IMR-90 (cell line): ENCODE measurements at regions not wholly inside any gene's neighbourhood (a gene's known extent, or its start where the extent isn't known, plus 50 kb on each side); places are given as distances from the start of the nearest gene placed in this dataset.

ENCODE experiments used
- ATAC-seq: fragments of 200-7000 bp; cut with Tn5 transposase; 2 replicates; pipeline ENCODE4 v1.9.1; 2020; ENCODE audit warnings: low read depth, mild to moderate bottlenecking, moderate library complexity
- BruUV-seq: library from RNA; stranded (reverse); fragments of 400-500 nt; replicated peaks from 2 replicates; lab custom pipeline; 2021; lab: Mats Ljungman, UMichigan
- CTCF ChIA-PET: fragments of 300-600 bp; formaldehyde crosslinking; extraction: SDS; loops from one replicate; lab custom pipeline; 2021; ENCODE audit warnings: antibody characterized with exemption; lab: Yijun Ruan, JAX
- POLR2A ChIA-PET: fragments of 300-600 bp; sonication (Branson Sonifier 250); formaldehyde crosslinking; loops from one replicate; lab custom pipeline; 2022; ENCODE audit warnings: antibody characterized with exemption; ENCODE audit not compliant: unreplicated experiment; lab: Charles Lee
- DNase-seq: peaks from one replicate; pipeline ENCODE4 v3.0.0; 2013
- H2AFZ ChIP-seq: replicated peaks from 2 replicates; pipeline ENCODE3; 2013; ENCODE audit warnings: low read length, mild to moderate bottlenecking; ENCODE audit not compliant: poor library complexity
- H2AK5ac ChIP-seq: 2 replicates; pipeline ENCODE4 v1.6.1; 2013; ENCODE audit warnings: low read depth, low read length, inconsistent platforms
- H2AK9ac ChIP-seq: replicated peaks from 2 replicates; pipeline ENCODE3; 2013; ENCODE audit warnings: mild to moderate bottlenecking, low read depth, low read length, moderate library complexity; ENCODE audit not compliant: poor library complexity
- H2BK120ac ChIP-seq: 2 replicates; pipeline ENCODE4 v1.6.1; 2013; ENCODE audit warnings: low read depth, low read length, inconsistent platforms
- H2BK15ac ChIP-seq: 3 replicates; pipeline ENCODE4 v1.6.1; 2013; ENCODE audit warnings: low read depth, low read length, inconsistent platforms
- H2BK20ac ChIP-seq: 2 replicates; pipeline ENCODE4 v1.6.1; 2013; ENCODE audit warnings: low read depth, mild to moderate bottlenecking, inconsistent platforms, low read length, moderate library complexity
- H2BK5ac ChIP-seq: 2 replicates; pipeline ENCODE4 v1.6.1; 2013; ENCODE audit warnings: mild to moderate bottlenecking, low read depth, low read length, inconsistent platforms; ENCODE audit not compliant: poor library complexity, severe bottlenecking
- H3K14ac ChIP-seq: replicated peaks from 2 replicates; pipeline ENCODE4 v1.6.1; 2013; ENCODE audit warnings: low read depth, low read length, inconsistent platforms
- H3K18ac ChIP-seq: 2 replicates; pipeline ENCODE4 v1.6.1; 2013; ENCODE audit warnings: low read depth, low read length, control low read depth
- H3K23ac ChIP-seq: 2 replicates; pipeline ENCODE4 v1.6.1; 2013; ENCODE audit warnings: low read depth, low read length, inconsistent platforms
- H3K27ac ChIP-seq: 2 replicates; pipeline ENCODE4 v1.5.1; 2013; ENCODE audit warnings: mild to moderate bottlenecking, control low read depth, low read length; ENCODE audit not compliant: insufficient read depth
- H3K27me3 ChIP-seq: 2 replicates; pipeline ENCODE4 v1.6.1; 2013; ENCODE audit warnings: low read length; ENCODE audit not compliant: control insufficient read depth, insufficient read depth
- H3K36me3 ChIP-seq: 2 replicates; pipeline ENCODE4 v1.6.1; 2013; ENCODE audit warnings: low read length, mixed read lengths; ENCODE audit not compliant: control insufficient read depth, insufficient read depth
- H3K4ac ChIP-seq: 2 replicates; pipeline ENCODE4 v1.6.1; 2013; ENCODE audit warnings: low read depth, low read length, inconsistent platforms
- H3K4me1 ChIP-seq: 2 replicates; pipeline ENCODE4 v1.6.1; 2013; ENCODE audit warnings: low read length, mixed read lengths; ENCODE audit not compliant: control insufficient read depth, insufficient read depth
- H3K4me2 ChIP-seq: 2 replicates; pipeline ENCODE4 v1.6.1; 2013; ENCODE audit warnings: low read depth, mild to moderate bottlenecking, control low read depth, low read length, moderate library complexity
- H3K4me3 ChIP-seq: 2 replicates; pipeline ENCODE4 v1.5.1; 2013; ENCODE audit warnings: low read depth, mild to moderate bottlenecking, control low read depth, low read length, moderate library complexity; ENCODE audit not compliant: insufficient read depth
- H3K56ac ChIP-seq: 2 replicates; pipeline ENCODE4 v1.6.1; 2013; ENCODE audit warnings: low read length, inconsistent platforms; ENCODE audit not compliant: insufficient read depth; ENCODE audit errors: extremely low read depth
- H3K79me1 ChIP-seq, 2 experiments: 2 replicates each; pipeline ENCODE4 v1.6.1; 2013; ENCODE audit warnings: low read length in 2 of 2, inconsistent platforms in 1 of 2, low read depth in 1 of 2
- H3K9ac ChIP-seq: 2 replicates; pipeline ENCODE4 v1.6.1; 2013; ENCODE audit warnings: low read depth, low read length, control low read depth
- H3K9me1 ChIP-seq: 2 replicates; pipeline ENCODE4 v1.6.1; 2013; ENCODE audit warnings: low read length, inconsistent platforms; ENCODE audit not compliant: insufficient read depth
- H3K9me3 ChIP-seq: 2 replicates; pipeline ENCODE4 v1.6.1; 2013; ENCODE audit warnings: low read length; ENCODE audit not compliant: control insufficient read depth, insufficient read depth
- H4K20me1 ChIP-seq: 2 replicates; pipeline ENCODE4 v1.6.1; 2013; ENCODE audit warnings: low read length, inconsistent platforms; ENCODE audit not compliant: insufficient read depth
- H4K5ac ChIP-seq: 2 replicates; pipeline ENCODE4 v1.6.1; 2013; ENCODE audit warnings: mild to moderate bottlenecking, low read depth, low read length, control low read depth
- H4K8ac ChIP-seq, 2 experiments: 2 replicates each; pipeline ENCODE4 v1.6.1; 2013; ENCODE audit warnings: low read depth in 2 of 2, low read length in 2 of 2, control low read depth in 1 of 2, inconsistent platforms in 1 of 2
- H4K91ac ChIP-seq: 2 replicates; pipeline ENCODE4 v1.6.1; 2013; ENCODE audit warnings: low read depth, low read length, inconsistent platforms; ENCODE audit not compliant: insufficient read depth
- BHLHE40 ChIP-seq: fragments of 150-350 bp; IDR thresholded peaks from 2 replicates; pipeline ENCODE4 v1.6.1; 2016; ENCODE audit warnings: mild to moderate bottlenecking, low read depth, low read length
- CEBPB ChIP-seq: IDR thresholded peaks from 2 replicates; pipeline ENCODE4 v1.6.1; 2012; ENCODE audit warnings: low read depth, low read length, improper control_type of control experiment
- CHD1 ChIP-seq: IDR thresholded peaks from 2 replicates; pipeline ENCODE4 v1.6.1; 2012; ENCODE audit warnings: low read depth, low read length, improper control_type of control experiment
- FOS ChIP-seq: fragments of 150-350 bp; IDR thresholded peaks from 2 replicates; pipeline ENCODE4 v1.6.1; 2016; ENCODE audit warnings: low read depth, low read length
- MAFK ChIP-seq: IDR thresholded peaks from 2 replicates; pipeline ENCODE4 v1.6.1; 2012; ENCODE audit warnings: low read depth, low read length, improper control_type of control experiment
- MAZ ChIP-seq: IDR thresholded peaks from 2 replicates; pipeline ENCODE4 v1.6.1; 2012; ENCODE audit warnings: low read depth, mild to moderate bottlenecking, low read length, improper control_type of control experiment, moderate library complexity, borderline replicate concordance
- MXI1 ChIP-seq: IDR thresholded peaks from 2 replicates; pipeline ENCODE4 v1.6.1; 2012; ENCODE audit warnings: low read depth, mild to moderate bottlenecking, low read length, moderate library complexity, borderline replicate concordance
- NFE2L2 ChIP-seq: fragments of 150-350 bp; IDR thresholded peaks from 2 replicates; pipeline ENCODE4 v1.6.1; 2016; ENCODE audit warnings: low read depth, mild to moderate bottlenecking, low read length
- POLR2A ChIP-seq: IDR thresholded peaks from 2 replicates; pipeline ENCODE4 v1.6.1; 2012; ENCODE audit warnings: mild to moderate bottlenecking, low read depth, low read length
- RAD21 ChIP-seq: IDR thresholded peaks from 2 replicates; pipeline ENCODE4 v1.6.1; 2012; ENCODE audit warnings: low read length, improper control_type of control experiment
- RCOR1 ChIP-seq: IDR thresholded peaks from 2 replicates; pipeline ENCODE4 v1.6.1; 2012; ENCODE audit warnings: mild to moderate bottlenecking, low read length, improper control_type of control experiment; ENCODE audit not compliant: insufficient replicate concordance
- RFX5 ChIP-seq: IDR thresholded peaks from 2 replicates; pipeline ENCODE4 v1.8.0; 2012; ENCODE audit warnings: low read depth, mild to moderate bottlenecking, low read length, moderate library complexity
- SMC3 ChIP-seq: fragments of 150-350 bp; IDR thresholded peaks from 2 replicates; pipeline ENCODE4 v1.6.1; 2016; ENCODE audit warnings: low read depth, mild to moderate bottlenecking, antibody characterized with exemption, low read length, moderate library complexity
- WGBS, 2 experiments: methylation state at CpG; one replicate each; pipeline versions ENCODE4 v1.1.5 to v1.1.7; 2013; ENCODE audit warnings: missing lambda C conversion rate in 2 of 2; ENCODE audit not compliant: insufficient read length in 1 of 2; ENCODE audit errors: extremely low coverage in 2 of 2; 5-methylcytosine and 5-hydroxymethylcytosine counted together
- dilution Hi-C: fragments of 300-500 bp; cut with HindIII; formaldehyde crosslinking; loops from one replicate; pipeline ENCODE4 v1.14.3; 2018; ENCODE audit warnings: low sequenced_read_pairs; ENCODE audit not compliant: unreplicated experiment
- in situ Hi-C: fragments of 300-500 bp; cut with MboI; formaldehyde crosslinking; loops from 3 replicates; pipeline ENCODE4 v1.14.3; 2019; ENCODE audit warnings: low sequenced_read_pairs, inconsistent platforms, mixed read lengths
- intact Hi-C: fragments of 100-400 bp; cut with micrococcal nuclease; formaldehyde crosslinking; loops from 2 replicates; pipeline ENCODE4 v1.10.0; 2022
- TF ChIP-seq, protein P1 (sequence below): fragments of 150-350 bp; IDR thresholded peaks from 2 replicates; pipeline ENCODE4 v1.6.1; 2016; ENCODE audit warnings: low read depth, mild to moderate bottlenecking, low read length, moderate library complexity, borderline replicate concordance
- TF ChIP-seq, protein P2 (sequence below): fragments of 150-350 bp; IDR thresholded peaks from 2 replicates; pipeline ENCODE4 v1.6.1; 2017; ENCODE audit warnings: mild to moderate bottlenecking, antibody characterized with exemption, low read length, low read depth
- TF ChIP-seq, protein P3 (sequence below): conservative IDR thresholded peaks from 2 replicates; pipeline ENCODE4 v1.5.1; 2012; ENCODE audit warnings: mild to moderate bottlenecking, low read depth, low read length, improper control_type of control experiment

DNA sequence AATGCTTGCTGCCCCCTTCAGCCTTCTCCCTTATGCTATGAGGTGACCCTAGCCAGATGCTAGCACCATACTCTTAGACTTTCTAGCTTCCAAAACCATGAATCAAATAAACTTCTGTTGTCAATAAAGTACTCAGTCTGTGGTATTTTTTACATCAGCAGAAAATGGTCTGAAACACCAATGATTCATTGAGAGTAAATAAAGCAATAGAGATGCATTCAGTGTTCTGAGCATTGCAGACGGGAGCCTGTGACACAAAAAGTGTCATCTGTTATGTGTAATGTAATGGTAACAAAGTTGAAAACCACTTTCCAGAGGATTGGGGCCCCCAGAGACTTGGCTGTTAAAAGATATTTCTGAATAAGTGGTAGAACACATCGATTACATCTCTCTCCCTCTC is 758.0 kb upstream of the NRXN1 start:
- dilution Hi-C loops (no loop called here), in situ Hi-C loops (no loop called here), intact Hi-C loops (no loop called here)
- ChIA-PET POLR2A (no interaction called here), CTCF (no interaction called here)
- no peak overlapping the region for H3K27ac ChIP-seq
- H3K79me1 ChIP-seq, result no peaks in the 10 kb centered on the region
- no peak overlapping the region for H2BK15ac ChIP-seq
- no peak overlapping the region for H2BK120ac ChIP-seq
- H3K4me2 ChIP-seq, result no peak overlapping the region
- H3K27me3 ChIP-seq, result no peaks in the 10 kb centered on the region
- H3K4me3 ChIP-seq, result no peak overlapping the region
- H3K23ac ChIP-seq, result no peak overlapping the region
- no peaks in the 10 kb centered on the region for H3K4me1 ChIP-seq
- no TSS peak for BruUV-seq
- no peak overlapping the region for H3K18ac ChIP-seq
- no peak overlapping the region for H3K9ac ChIP-seq
- no peaks in the 10 kb centered on the region for H3K36me3 ChIP-seq
- H2BK5ac ChIP-seq, result no peak overlapping the region
- H4K91ac ChIP-seq, result no peak overlapping the region
- no peak overlapping the region for H2BK20ac ChIP-seq
- H3K9me1 ChIP-seq, result no peaks in the 10 kb centered on the region
- H3K4ac ChIP-seq, result no peak overlapping the region
- H3K56ac ChIP-seq, result no peak overlapping the region
- TF ChIP-seq MAZ (no peak), CEBPB (no peak), MXI1 (no peak), CHD1 (no peak), RFX5 (no peak), RAD21 (no peak), BHLHE40 (no peak), MAFK (no peak), FOS (no peak), SMC3 (no peak), NFE2L2 (no peak), POLR2A (no peak), RCOR1 (no peak)
- TF ChIP-seq, protein P1, sequence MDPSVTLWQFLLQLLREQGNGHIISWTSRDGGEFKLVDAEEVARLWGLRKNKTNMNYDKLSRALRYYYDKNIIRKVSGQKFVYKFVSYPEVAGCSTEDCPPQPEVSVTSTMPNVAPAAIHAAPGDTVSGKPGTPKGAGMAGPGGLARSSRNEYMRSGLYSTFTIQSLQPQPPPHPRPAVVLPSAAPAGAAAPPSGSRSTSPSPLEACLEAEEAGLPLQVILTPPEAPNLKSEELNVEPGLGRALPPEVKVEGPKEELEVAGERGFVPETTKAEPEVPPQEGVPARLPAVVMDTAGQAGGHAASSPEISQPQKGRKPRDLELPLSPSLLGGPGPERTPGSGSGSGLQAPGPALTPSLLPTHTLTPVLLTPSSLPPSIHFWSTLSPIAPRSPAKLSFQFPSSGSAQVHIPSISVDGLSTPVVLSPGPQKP, result no peak
- TF ChIP-seq, protein P2, sequence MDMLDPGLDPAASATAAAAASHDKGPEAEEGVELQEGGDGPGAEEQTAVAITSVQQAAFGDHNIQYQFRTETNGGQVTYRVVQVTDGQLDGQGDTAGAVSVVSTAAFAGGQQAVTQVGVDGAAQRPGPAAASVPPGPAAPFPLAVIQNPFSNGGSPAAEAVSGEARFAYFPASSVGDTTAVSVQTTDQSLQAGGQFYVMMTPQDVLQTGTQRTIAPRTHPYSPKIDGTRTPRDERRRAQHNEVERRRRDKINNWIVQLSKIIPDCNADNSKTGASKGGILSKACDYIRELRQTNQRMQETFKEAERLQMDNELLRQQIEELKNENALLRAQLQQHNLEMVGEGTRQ, result no peak
- TF ChIP-seq, protein P3, sequence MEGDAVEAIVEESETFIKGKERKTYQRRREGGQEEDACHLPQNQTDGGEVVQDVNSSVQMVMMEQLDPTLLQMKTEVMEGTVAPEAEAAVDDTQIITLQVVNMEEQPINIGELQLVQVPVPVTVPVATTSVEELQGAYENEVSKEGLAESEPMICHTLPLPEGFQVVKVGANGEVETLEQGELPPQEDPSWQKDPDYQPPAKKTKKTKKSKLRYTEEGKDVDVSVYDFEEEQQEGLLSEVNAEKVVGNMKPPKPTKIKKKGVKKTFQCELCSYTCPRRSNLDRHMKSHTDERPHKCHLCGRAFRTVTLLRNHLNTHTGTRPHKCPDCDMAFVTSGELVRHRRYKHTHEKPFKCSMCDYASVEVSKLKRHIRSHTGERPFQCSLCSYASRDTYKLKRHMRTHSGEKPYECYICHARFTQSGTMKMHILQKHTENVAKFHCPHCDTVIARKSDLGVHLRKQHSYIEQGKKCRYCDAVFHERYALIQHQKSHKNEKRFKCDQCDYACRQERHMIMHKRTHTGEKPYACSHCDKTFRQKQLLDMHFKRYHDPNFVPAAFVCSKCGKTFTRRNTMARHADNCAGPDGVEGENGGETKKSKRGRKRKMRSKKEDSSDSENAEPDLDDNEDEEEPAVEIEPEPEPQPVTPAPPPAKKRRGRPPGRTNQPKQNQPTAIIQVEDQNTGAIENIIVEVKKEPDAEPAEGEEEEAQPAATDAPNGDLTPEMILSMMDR, result no peak
- no peak overlapping the region for H2AK5ac ChIP-seq
- no peak overlapping the region for H2AFZ ChIP-seq
- DNase-seq (peak; percentile 50), ATAC-seq (peak; percentile 48)
- no CpG with 5 or more reads among the region's 2 CpGs for WGBS, 2 experiments
- H2AK9ac ChIP-seq, result no peak overlapping the region
- H4K5ac ChIP-seq, result no peak overlapping the region
- H3K9me3 ChIP-seq, result no peaks in the 10 kb centered on the region
- no peaks in the 10 kb centered on the region for H4K20me1 ChIP-seq
- H3K14ac ChIP-seq, result no peak overlapping the region
- no peak overlapping the region for H4K8ac ChIP-seq
